IMR-90 (cell line): ENCODE measurements at regions not wholly inside any gene's neighbourhood (a gene's known extent, or its start where the extent isn't known, plus 50 kb on each side); places are given as distances from the start of the nearest gene placed in this dataset.

Source experiments
- ATAC-seq: fragments of 200-7000 bp; cut with Tn5 transposase; 2 replicates; pipeline ENCODE4 v1.9.1; 2020; ENCODE audit warnings: low read depth, mild to moderate bottlenecking, moderate library complexity
- BruUV-seq: library from RNA; stranded (reverse); fragments of 400-500 nt; replicated peaks from 2 replicates; lab custom pipeline; 2021; lab: Mats Ljungman, UMichigan
- CTCF ChIA-PET: fragments of 300-600 bp; formaldehyde crosslinking; extraction: SDS; loops from one replicate; lab custom pipeline; 2021; ENCODE audit warnings: antibody characterized with exemption; lab: Yijun Ruan, JAX
- POLR2A ChIA-PET: fragments of 300-600 bp; sonication (Branson Sonifier 250); formaldehyde crosslinking; loops from one replicate; lab custom pipeline; 2022; ENCODE audit warnings: antibody characterized with exemption; ENCODE audit not compliant: unreplicated experiment; lab: Charles Lee
- DNase-seq: peaks from one replicate; pipeline ENCODE4 v3.0.0; 2013
- H2AFZ ChIP-seq: replicated peaks from 2 replicates; pipeline ENCODE3; 2013; ENCODE audit warnings: low read length, mild to moderate bottlenecking; ENCODE audit not compliant: poor library complexity
- H2AK5ac ChIP-seq: 2 replicates; pipeline ENCODE4 v1.6.1; 2013; ENCODE audit warnings: low read depth, low read length, inconsistent platforms
- H2AK9ac ChIP-seq: replicated peaks from 2 replicates; pipeline ENCODE3; 2013; ENCODE audit warnings: mild to moderate bottlenecking, low read depth, low read length, moderate library complexity; ENCODE audit not compliant: poor library complexity
- H2BK120ac ChIP-seq: 2 replicates; pipeline ENCODE4 v1.6.1; 2013; ENCODE audit warnings: low read depth, low read length, inconsistent platforms
- H2BK15ac ChIP-seq: 3 replicates; pipeline ENCODE4 v1.6.1; 2013; ENCODE audit warnings: low read depth, low read length, inconsistent platforms
- H2BK20ac ChIP-seq: 2 replicates; pipeline ENCODE4 v1.6.1; 2013; ENCODE audit warnings: low read depth, mild to moderate bottlenecking, inconsistent platforms, low read length, moderate library complexity
- H2BK5ac ChIP-seq: 2 replicates; pipeline ENCODE4 v1.6.1; 2013; ENCODE audit warnings: mild to moderate bottlenecking, low read depth, low read length, inconsistent platforms; ENCODE audit not compliant: poor library complexity, severe bottlenecking
- H3K14ac ChIP-seq: replicated peaks from 2 replicates; pipeline ENCODE4 v1.6.1; 2013; ENCODE audit warnings: low read depth, low read length, inconsistent platforms
- H3K18ac ChIP-seq: 2 replicates; pipeline ENCODE4 v1.6.1; 2013; ENCODE audit warnings: low read depth, low read length, control low read depth
- H3K23ac ChIP-seq: 2 replicates; pipeline ENCODE4 v1.6.1; 2013; ENCODE audit warnings: low read depth, low read length, inconsistent platforms
- H3K27ac ChIP-seq: 2 replicates; pipeline ENCODE4 v1.5.1; 2013; ENCODE audit warnings: mild to moderate bottlenecking, control low read depth, low read length; ENCODE audit not compliant: insufficient read depth
- H3K27me3 ChIP-seq: 2 replicates; pipeline ENCODE4 v1.6.1; 2013; ENCODE audit warnings: low read length; ENCODE audit not compliant: control insufficient read depth, insufficient read depth
- H3K36me3 ChIP-seq: 2 replicates; pipeline ENCODE4 v1.6.1; 2013; ENCODE audit warnings: low read length, mixed read lengths; ENCODE audit not compliant: control insufficient read depth, insufficient read depth
- H3K4ac ChIP-seq: 2 replicates; pipeline ENCODE4 v1.6.1; 2013; ENCODE audit warnings: low read depth, low read length, inconsistent platforms
- H3K4me1 ChIP-seq: 2 replicates; pipeline ENCODE4 v1.6.1; 2013; ENCODE audit warnings: low read length, mixed read lengths; ENCODE audit not compliant: control insufficient read depth, insufficient read depth
- H3K4me2 ChIP-seq: 2 replicates; pipeline ENCODE4 v1.6.1; 2013; ENCODE audit warnings: low read depth, mild to moderate bottlenecking, control low read depth, low read length, moderate library complexity
- H3K4me3 ChIP-seq: 2 replicates; pipeline ENCODE4 v1.5.1; 2013; ENCODE audit warnings: low read depth, mild to moderate bottlenecking, control low read depth, low read length, moderate library complexity; ENCODE audit not compliant: insufficient read depth
- H3K56ac ChIP-seq: 2 replicates; pipeline ENCODE4 v1.6.1; 2013; ENCODE audit warnings: low read length, inconsistent platforms; ENCODE audit not compliant: insufficient read depth; ENCODE audit errors: extremely low read depth
- H3K79me1 ChIP-seq, 2 experiments: 2 replicates each; pipeline ENCODE4 v1.6.1; 2013; ENCODE audit warnings: low read length in 2 of 2, inconsistent platforms in 1 of 2, low read depth in 1 of 2
- H3K9ac ChIP-seq: 2 replicates; pipeline ENCODE4 v1.6.1; 2013; ENCODE audit warnings: low read depth, low read length, control low read depth
- H3K9me1 ChIP-seq: 2 replicates; pipeline ENCODE4 v1.6.1; 2013; ENCODE audit warnings: low read length, inconsistent platforms; ENCODE audit not compliant: insufficient read depth
- H3K9me3 ChIP-seq: 2 replicates; pipeline ENCODE4 v1.6.1; 2013; ENCODE audit warnings: low read length; ENCODE audit not compliant: control insufficient read depth, insufficient read depth
- H4K20me1 ChIP-seq: 2 replicates; pipeline ENCODE4 v1.6.1; 2013; ENCODE audit warnings: low read length, inconsistent platforms; ENCODE audit not compliant: insufficient read depth
- H4K5ac ChIP-seq: 2 replicates; pipeline ENCODE4 v1.6.1; 2013; ENCODE audit warnings: mild to moderate bottlenecking, low read depth, low read length, control low read depth
- H4K8ac ChIP-seq, 2 experiments: 2 replicates each; pipeline ENCODE4 v1.6.1; 2013; ENCODE audit warnings: low read depth in 2 of 2, low read length in 2 of 2, control low read depth in 1 of 2, inconsistent platforms in 1 of 2
- H4K91ac ChIP-seq: 2 replicates; pipeline ENCODE4 v1.6.1; 2013; ENCODE audit warnings: low read depth, low read length, inconsistent platforms; ENCODE audit not compliant: insufficient read depth
- BHLHE40 ChIP-seq: fragments of 150-350 bp; IDR thresholded peaks from 2 replicates; pipeline ENCODE4 v1.6.1; 2016; ENCODE audit warnings: mild to moderate bottlenecking, low read depth, low read length
- CEBPB ChIP-seq: IDR thresholded peaks from 2 replicates; pipeline ENCODE4 v1.6.1; 2012; ENCODE audit warnings: low read depth, low read length, improper control_type of control experiment
- CHD1 ChIP-seq: IDR thresholded peaks from 2 replicates; pipeline ENCODE4 v1.6.1; 2012; ENCODE audit warnings: low read depth, low read length, improper control_type of control experiment
- FOS ChIP-seq: fragments of 150-350 bp; IDR thresholded peaks from 2 replicates; pipeline ENCODE4 v1.6.1; 2016; ENCODE audit warnings: low read depth, low read length
- MAFK ChIP-seq: IDR thresholded peaks from 2 replicates; pipeline ENCODE4 v1.6.1; 2012; ENCODE audit warnings: low read depth, low read length, improper control_type of control experiment
- MAZ ChIP-seq: IDR thresholded peaks from 2 replicates; pipeline ENCODE4 v1.6.1; 2012; ENCODE audit warnings: low read depth, mild to moderate bottlenecking, low read length, improper control_type of control experiment, moderate library complexity, borderline replicate concordance
- MXI1 ChIP-seq: IDR thresholded peaks from 2 replicates; pipeline ENCODE4 v1.6.1; 2012; ENCODE audit warnings: low read depth, mild to moderate bottlenecking, low read length, moderate library complexity, borderline replicate concordance
- NFE2L2 ChIP-seq: fragments of 150-350 bp; IDR thresholded peaks from 2 replicates; pipeline ENCODE4 v1.6.1; 2016; ENCODE audit warnings: low read depth, mild to moderate bottlenecking, low read length
- POLR2A ChIP-seq: IDR thresholded peaks from 2 replicates; pipeline ENCODE4 v1.6.1; 2012; ENCODE audit warnings: mild to moderate bottlenecking, low read depth, low read length
- RAD21 ChIP-seq: IDR thresholded peaks from 2 replicates; pipeline ENCODE4 v1.6.1; 2012; ENCODE audit warnings: low read length, improper control_type of control experiment
- RCOR1 ChIP-seq: IDR thresholded peaks from 2 replicates; pipeline ENCODE4 v1.6.1; 2012; ENCODE audit warnings: mild to moderate bottlenecking, low read length, improper control_type of control experiment; ENCODE audit not compliant: insufficient replicate concordance
- RFX5 ChIP-seq: IDR thresholded peaks from 2 replicates; pipeline ENCODE4 v1.8.0; 2012; ENCODE audit warnings: low read depth, mild to moderate bottlenecking, low read length, moderate library complexity
- SMC3 ChIP-seq: fragments of 150-350 bp; IDR thresholded peaks from 2 replicates; pipeline ENCODE4 v1.6.1; 2016; ENCODE audit warnings: low read depth, mild to moderate bottlenecking, antibody characterized with exemption, low read length, moderate library complexity
- WGBS, 2 experiments: methylation state at CpG; one replicate each; pipeline versions ENCODE4 v1.1.5 to v1.1.7; 2013; ENCODE audit warnings: missing lambda C conversion rate in 2 of 2; ENCODE audit not compliant: insufficient read length in 1 of 2; ENCODE audit errors: extremely low coverage in 2 of 2; 5-methylcytosine and 5-hydroxymethylcytosine counted together
- dilution Hi-C: fragments of 300-500 bp; cut with HindIII; formaldehyde crosslinking; loops from one replicate; pipeline ENCODE4 v1.14.3; 2018; ENCODE audit warnings: low sequenced_read_pairs; ENCODE audit not compliant: unreplicated experiment
- in situ Hi-C: fragments of 300-500 bp; cut with MboI; formaldehyde crosslinking; loops from 3 replicates; pipeline ENCODE4 v1.14.3; 2019; ENCODE audit warnings: low sequenced_read_pairs, inconsistent platforms, mixed read lengths
- intact Hi-C: fragments of 100-400 bp; cut with micrococcal nuclease; formaldehyde crosslinking; loops from 2 replicates; pipeline ENCODE4 v1.10.0; 2022
- TF ChIP-seq, protein P1 (sequence below): fragments of 150-350 bp; IDR thresholded peaks from 2 replicates; pipeline ENCODE4 v1.6.1; 2016; ENCODE audit warnings: low read depth, mild to moderate bottlenecking, low read length, moderate library complexity, borderline replicate concordance
- TF ChIP-seq, protein P2 (sequence below): conservative IDR thresholded peaks from 2 replicates; pipeline ENCODE4 v1.5.1; 2012; ENCODE audit warnings: mild to moderate bottlenecking, low read depth, low read length, improper control_type of control experiment
- TF ChIP-seq, protein P3 (sequence below): fragments of 150-350 bp; IDR thresholded peaks from 2 replicates; pipeline ENCODE4 v1.6.1; 2017; ENCODE audit warnings: mild to moderate bottlenecking, antibody characterized with exemption, low read length, low read depth

DNA sequence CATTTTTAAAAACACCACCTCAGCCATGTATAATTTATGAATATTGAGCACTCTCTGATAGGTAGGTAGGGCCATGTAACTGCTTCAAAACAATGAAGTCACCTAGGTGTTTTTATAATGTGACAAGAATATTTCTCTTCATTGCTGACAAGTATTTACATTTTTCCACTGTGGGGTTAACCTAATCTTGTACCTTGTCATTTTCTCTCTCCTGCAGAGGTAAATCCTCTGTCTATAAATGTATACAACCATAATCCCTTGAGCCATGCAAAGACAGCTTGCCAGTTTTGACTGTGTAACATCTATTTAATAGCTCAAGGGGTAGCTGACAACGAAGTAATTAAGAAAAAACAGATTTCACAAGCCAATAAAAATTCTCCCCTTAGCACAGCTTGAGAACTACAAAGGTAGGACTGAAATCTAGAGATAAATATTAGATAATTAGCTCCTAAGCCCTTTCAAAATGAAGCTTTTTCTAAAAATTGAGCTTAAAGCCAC is 137.6 kb upstream of the POGK start:
- no peak overlapping the region for H3K4me2 ChIP-seq
- no peak overlapping the region for H4K5ac ChIP-seq
- TF ChIP-seq, protein P1, sequence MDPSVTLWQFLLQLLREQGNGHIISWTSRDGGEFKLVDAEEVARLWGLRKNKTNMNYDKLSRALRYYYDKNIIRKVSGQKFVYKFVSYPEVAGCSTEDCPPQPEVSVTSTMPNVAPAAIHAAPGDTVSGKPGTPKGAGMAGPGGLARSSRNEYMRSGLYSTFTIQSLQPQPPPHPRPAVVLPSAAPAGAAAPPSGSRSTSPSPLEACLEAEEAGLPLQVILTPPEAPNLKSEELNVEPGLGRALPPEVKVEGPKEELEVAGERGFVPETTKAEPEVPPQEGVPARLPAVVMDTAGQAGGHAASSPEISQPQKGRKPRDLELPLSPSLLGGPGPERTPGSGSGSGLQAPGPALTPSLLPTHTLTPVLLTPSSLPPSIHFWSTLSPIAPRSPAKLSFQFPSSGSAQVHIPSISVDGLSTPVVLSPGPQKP = no peak
- TF ChIP-seq SMC3 = no peak
- no peak for TF ChIP-seq BHLHE40
- no peak for TF ChIP-seq MXI1
- no peak for TF ChIP-seq NFE2L2
- TF ChIP-seq RFX5 = no peak
- TF ChIP-seq CHD1 = no peak
- TF ChIP-seq CEBPB = no peak
- TF ChIP-seq POLR2A = no peak
- TF ChIP-seq, protein P2, sequence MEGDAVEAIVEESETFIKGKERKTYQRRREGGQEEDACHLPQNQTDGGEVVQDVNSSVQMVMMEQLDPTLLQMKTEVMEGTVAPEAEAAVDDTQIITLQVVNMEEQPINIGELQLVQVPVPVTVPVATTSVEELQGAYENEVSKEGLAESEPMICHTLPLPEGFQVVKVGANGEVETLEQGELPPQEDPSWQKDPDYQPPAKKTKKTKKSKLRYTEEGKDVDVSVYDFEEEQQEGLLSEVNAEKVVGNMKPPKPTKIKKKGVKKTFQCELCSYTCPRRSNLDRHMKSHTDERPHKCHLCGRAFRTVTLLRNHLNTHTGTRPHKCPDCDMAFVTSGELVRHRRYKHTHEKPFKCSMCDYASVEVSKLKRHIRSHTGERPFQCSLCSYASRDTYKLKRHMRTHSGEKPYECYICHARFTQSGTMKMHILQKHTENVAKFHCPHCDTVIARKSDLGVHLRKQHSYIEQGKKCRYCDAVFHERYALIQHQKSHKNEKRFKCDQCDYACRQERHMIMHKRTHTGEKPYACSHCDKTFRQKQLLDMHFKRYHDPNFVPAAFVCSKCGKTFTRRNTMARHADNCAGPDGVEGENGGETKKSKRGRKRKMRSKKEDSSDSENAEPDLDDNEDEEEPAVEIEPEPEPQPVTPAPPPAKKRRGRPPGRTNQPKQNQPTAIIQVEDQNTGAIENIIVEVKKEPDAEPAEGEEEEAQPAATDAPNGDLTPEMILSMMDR = no peak
- no peak for TF ChIP-seq FOS
- no peak for TF ChIP-seq RAD21
- TF ChIP-seq, protein P3, sequence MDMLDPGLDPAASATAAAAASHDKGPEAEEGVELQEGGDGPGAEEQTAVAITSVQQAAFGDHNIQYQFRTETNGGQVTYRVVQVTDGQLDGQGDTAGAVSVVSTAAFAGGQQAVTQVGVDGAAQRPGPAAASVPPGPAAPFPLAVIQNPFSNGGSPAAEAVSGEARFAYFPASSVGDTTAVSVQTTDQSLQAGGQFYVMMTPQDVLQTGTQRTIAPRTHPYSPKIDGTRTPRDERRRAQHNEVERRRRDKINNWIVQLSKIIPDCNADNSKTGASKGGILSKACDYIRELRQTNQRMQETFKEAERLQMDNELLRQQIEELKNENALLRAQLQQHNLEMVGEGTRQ = no peak
- no peak for TF ChIP-seq RCOR1
- no peak for TF ChIP-seq MAZ
- no peak for TF ChIP-seq MAFK
- no CpG with 5 or more reads among the region's 1 CpG for WGBS, 2 experiments
- no peaks in the 10 kb centered on the region for H3K79me1 ChIP-seq
- intact Hi-C loops = no loop called here
- H2AK5ac ChIP-seq = no peak overlapping the region
- dilution Hi-C loops = no loop called here
- H3K4me3 ChIP-seq = no peak overlapping the region
- no peak overlapping the region for H2AFZ ChIP-seq
- H4K91ac ChIP-seq = no peak overlapping the region
- H4K20me1 ChIP-seq = no peaks in the 10 kb centered on the region
- no peak overlapping the region for H3K27ac ChIP-seq
- in situ Hi-C loops = no loop called here
- H3K56ac ChIP-seq = no peak overlapping the region
- H3K27me3 ChIP-seq = no peaks in the 10 kb centered on the region
- no peaks in the 10 kb centered on the region for H3K36me3 ChIP-seq
- CTCF ChIA-PET = interaction anchor here (0.6 kb wide), 1 partner anchor 10 kb away, joined by 4 read pairs; no protein-coding TSS in a partner anchor
- peaks cover 4% of the 10 kb centered on the region; the same call in 1 of the 2 replicates for H3K9me3 ChIP-seq
- H4K8ac ChIP-seq = no peak overlapping the region
- no peak overlapping the region for H3K9ac ChIP-seq
- DNase-seq (no peak), ATAC-seq (no peak)
- no peak overlapping the region for H2BK5ac ChIP-seq
- no peaks in the 10 kb centered on the region for H3K9me1 ChIP-seq
- POLR2A ChIA-PET = no interaction called here
- H3K4ac ChIP-seq = no peak overlapping the region
- H3K14ac ChIP-seq = no peak overlapping the region
- no peak overlapping the region for H2BK15ac ChIP-seq
- no peak overlapping the region for H3K18ac ChIP-seq
- no peak overlapping the region for H2BK20ac ChIP-seq
- no peak overlapping the region for H3K23ac ChIP-seq
- no peak overlapping the region for H2AK9ac ChIP-seq
- no TSS peak for BruUV-seq
- no peak overlapping the region for H2BK120ac ChIP-seq
- H3K4me1 ChIP-seq = no peaks in the 10 kb centered on the region
